SU-DHL-6 (cell line): ENCODE measurements at regions not wholly inside any gene's neighbourhood (a gene's known extent, or its start where the extent isn't known, plus 50 kb on each side); places are given as distances from the start of the nearest gene placed in this dataset.

Experiments used
- H2AFZ ChIP-seq: fragments of 200-600 bp; sonication (generic); 2 replicates; pipeline ENCODE4 v1.6.1; 2014; ENCODE audit warnings: low read depth, mild to moderate bottlenecking, moderate library complexity, mixed read lengths, antibody characterized with exemption, low read length; ENCODE audit not compliant: severe bottlenecking
- H3F3A ChIP-seq: fragments of 200-600 bp; shearing (Covaris generic); 2 replicates; pipeline ENCODE4 v1.6.0; 2016; ENCODE audit warnings: antibody characterized with exemption, mild to moderate bottlenecking; ENCODE audit not compliant: insufficient read depth
- H3K27ac ChIP-seq: fragments of 200-600 bp; sonication (generic); 2 replicates; pipeline ENCODE4 v1.5.1; 2016; ENCODE audit warnings: low read depth, mild to moderate bottlenecking, low read length, moderate library complexity, mixed read lengths
- H3K27me3 ChIP-seq: fragments of 200-600 bp; sonication (generic), shearing (Covaris generic); 2 replicates; pipeline ENCODE4 v1.6.0; 2014; ENCODE audit warnings: mild to moderate bottlenecking, low read length
- H3K36me3 ChIP-seq: fragments of 200-600 bp; sonication (generic); 2 replicates; pipeline ENCODE4 v1.6.1; 2014; ENCODE audit warnings: mild to moderate bottlenecking, low read length, mixed read lengths
- H3K4me2 ChIP-seq: fragments of 300-600, 200-600 bp; shearing (Covaris generic), sonication (generic); 2 replicates; pipeline ENCODE4 v1.6.0; 2014; ENCODE audit warnings: low read length, low read depth, mild to moderate bottlenecking; ENCODE audit not compliant: poor library complexity, severe bottlenecking
- H3K4me3 ChIP-seq: fragments of 200-600 bp; sonication (generic); 2 replicates; pipeline ENCODE4 v1.5.1; 2014; ENCODE audit warnings: antibody characterized with exemption, low read length, mild to moderate bottlenecking, mixed read lengths; ENCODE audit not compliant: insufficient read depth, poor library complexity, severe bottlenecking
- H3K79me2 ChIP-seq: fragments of 200-600 bp; sonication (generic); 2 replicates; pipeline ENCODE4 v1.6.1; 2014; ENCODE audit warnings: mild to moderate bottlenecking, low read length, moderate library complexity; ENCODE audit not compliant: insufficient read depth
- H3K9ac ChIP-seq: fragments of 200-600 bp; sonication (generic); 2 replicates; pipeline ENCODE4 v1.7.0; 2014; ENCODE audit warnings: mild to moderate bottlenecking, low read length
- H3K9me2 ChIP-seq: fragments of 200-600 bp; sonication (generic); replicated peaks from 2 replicates; pipeline ENCODE4 v1.6.1; 2014; ENCODE audit warnings: low read length; ENCODE audit not compliant: insufficient read depth
- H3K9me3 ChIP-seq: fragments of 200-600 bp; sonication (generic); 2 replicates; pipeline ENCODE4 v1.6.1; 2014; ENCODE audit warnings: low read length, mixed read lengths; ENCODE audit not compliant: insufficient read depth
- H4K20me1 ChIP-seq: fragments of 200-600 bp; sonication (generic); 2 replicates; pipeline ENCODE4 v1.6.1; 2014; ENCODE audit warnings: low read depth, mild to moderate bottlenecking, antibody characterized with exemption, low read length, moderate library complexity, mixed read lengths
- CTCF ChIP-seq: fragments of 200-600 bp; sonication (generic); IDR thresholded peaks from one replicate; pipeline ENCODE4 v1.5.1; 2017; ENCODE audit warnings: antibody characterized with exemption, mild to moderate bottlenecking, low read length, moderate library complexity; ENCODE audit not compliant: insufficient read depth, poor library complexity, severe bottlenecking
- EZH2phosphoT487 ChIP-seq: fragments of 200-600 bp; sonication (generic), shearing (Covaris generic); conservative IDR thresholded peaks from 2 replicates; pipeline ENCODE4 v1.6.1; 2018; ENCODE audit warnings: mild to moderate bottlenecking, antibody characterized with exemption, low read length, moderate library complexity, mixed read lengths

DNA sequence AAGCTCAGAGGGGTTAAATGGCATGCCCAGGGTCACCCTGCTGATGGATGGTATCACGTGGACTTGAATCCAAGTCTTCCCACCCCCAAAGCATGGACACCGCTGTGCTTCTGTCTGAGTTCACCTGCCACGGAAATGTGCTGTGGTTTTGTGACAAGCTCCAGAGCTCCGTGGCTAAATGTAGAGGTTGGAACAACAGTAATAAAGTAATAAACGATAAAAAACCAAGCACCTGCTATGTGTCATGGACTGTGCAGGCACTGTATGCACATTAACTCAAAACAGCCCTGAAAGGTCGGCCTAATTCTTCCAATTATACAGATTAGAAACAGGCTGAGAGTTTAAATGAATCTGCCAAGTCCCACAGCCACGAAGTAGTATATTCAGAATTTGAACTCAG, 182.1 kb upstream of the NAV2 start:
- no peaks in the 10 kb centered on the region for H3K36me3 ChIP-seq
- H3F3A ChIP-seq: no peaks in the 10 kb centered on the region
- H4K20me1 ChIP-seq: no peaks in the 10 kb centered on the region
- no peak overlapping the region for H3K4me2 ChIP-seq
- no peak overlapping the region for H3K4me3 ChIP-seq
- H3K9me2 ChIP-seq: no peaks in the 10 kb centered on the region
- no peaks in the 10 kb centered on the region for H3K79me2 ChIP-seq
- TF ChIP-seq EZH2phosphoT487 (no peak), CTCF (no peak)
- H3K9me3 ChIP-seq: no peaks in the 10 kb centered on the region
- no peak overlapping the region for H3K27ac ChIP-seq
- no peak overlapping the region for H3K9ac ChIP-seq
- H2AFZ ChIP-seq: no peak overlapping the region
- no peaks in the 10 kb centered on the region for H3K27me3 ChIP-seq

- no peak overlapping the region for H2AFZ ChIP-seq
- H3K4me3 ChIP-seq: no peak overlapping the region
- H3K9me3 ChIP-seq: no peaks in the 10 kb centered on the region
- no peaks in the 10 kb centered on the region for H3K9me2 ChIP-seq
- no peak overlapping the region for H3K9ac ChIP-seq
- no peaks in the 10 kb centered on the region for H3K79me2 ChIP-seq
- H3F3A ChIP-seq: no peaks in the 10 kb centered on the region
- no peaks in the 10 kb centered on the region for H3K36me3 ChIP-seq
- H3K27ac ChIP-seq: no peak overlapping the region
- H3K27me3 ChIP-seq: no peaks in the 10 kb centered on the region
- no peak overlapping the region for H3K4me2 ChIP-seq
- no peak for TF ChIP-seq CTCF
- TF ChIP-seq EZH2phosphoT487: no peak
- H4K20me1 ChIP-seq: no peaks in the 10 kb centered on the region
Observed at GRCh38 chr11:19526119-19526518, 186.5 kb upstream of the NAV2 start.

DNA sequence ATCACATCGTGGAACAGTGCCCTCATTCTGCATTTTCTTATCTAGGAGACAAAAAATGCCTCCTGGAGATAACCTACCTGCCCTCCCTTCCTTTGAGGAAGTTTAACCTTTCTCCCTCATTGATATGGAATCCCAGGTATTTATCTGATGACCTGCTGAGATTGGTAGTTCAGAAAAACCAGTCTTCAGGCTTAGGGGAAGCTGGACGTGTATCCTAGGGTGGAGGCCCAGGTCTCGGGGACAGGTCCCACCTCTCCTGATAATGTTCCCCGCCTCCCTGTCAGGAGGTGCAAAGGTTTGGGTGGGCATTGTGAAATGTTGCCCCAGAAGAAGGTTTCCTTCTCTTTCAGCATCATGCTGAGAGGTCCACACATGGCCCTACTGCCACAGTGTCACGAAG, 186.9 kb upstream of the NAV2 start:
- TF ChIP-seq EZH2phosphoT487 (no peak), CTCF (no peak)
- Histone ChIP-seq H3K9ac (no peak overlapping the region), H3K27ac (no peak overlapping the region), H3K36me3 (no peaks in the 10 kb centered on the region), H3K79me2 (no peaks in the 10 kb centered on the region), H3K9me3 (no peaks in the 10 kb centered on the region), H4K20me1 (no peaks in the 10 kb centered on the region), H3F3A (no peaks in the 10 kb centered on the region), H3K4me3 (no peak overlapping the region), H2AFZ (no peak overlapping the region), H3K9me2 (no peaks in the 10 kb centered on the region), H3K4me2 (no peak overlapping the region), H3K27me3 (no peaks in the 10 kb centered on the region)

DNA sequence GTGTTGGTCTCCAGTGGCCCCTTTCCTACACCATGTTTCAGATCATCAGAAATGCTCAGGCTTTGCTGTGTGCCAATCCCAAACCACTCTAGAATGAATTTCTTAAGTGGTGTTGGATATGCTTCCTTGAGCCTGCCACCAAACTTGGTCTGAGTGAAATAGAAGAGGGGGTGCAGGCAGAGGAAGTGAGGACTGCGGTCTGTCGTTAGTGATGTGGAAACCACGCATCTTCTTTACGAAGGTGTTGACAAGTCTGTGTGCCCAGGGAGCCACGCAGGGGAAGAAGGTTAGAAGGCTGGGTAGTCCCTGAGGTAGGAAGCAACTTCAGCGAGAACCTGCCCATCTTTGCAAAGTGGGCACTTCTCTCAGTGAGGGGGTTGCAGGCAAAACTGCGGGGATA, 187.4 kb upstream of the NAV2 start:
- H2AFZ ChIP-seq: no peak overlapping the region
- TF ChIP-seq CTCF (no peak), EZH2phosphoT487 (no peak)
- no peaks in the 10 kb centered on the region for H3K9me2 ChIP-seq

More for the DNA sequence above, 187.4 kb upstream of the NAV2 start:
- Histone ChIP-seq H3K79me2 (no peaks in the 10 kb centered on the region), H3K27me3 (no peaks in the 10 kb centered on the region), H3K4me2 (no peak overlapping the region), H3K9ac (no peak overlapping the region), H3K4me3 (no peak overlapping the region), H4K20me1 (no peaks in the 10 kb centered on the region), H3K36me3 (no peaks in the 10 kb centered on the region), H3K27ac (no peak overlapping the region), H3K9me3 (no peaks in the 10 kb centered on the region), H3F3A (no peaks in the 10 kb centered on the region)
